ENCODE measurements at regions not wholly inside any gene's neighbourhood (a gene's known extent, or its start where the extent isn't known, plus 50 kb on each side); places are given as distances from the start of the nearest gene placed in this dataset.

- Histone ChIP-seq H3K9me3 (replicated peaks in 1 of 3) (no peaks in the 10 kb centered on the region), H3K27ac (no peak overlapping the region), H3K36me3 (replicated peaks in 1 of 2) (no peaks in the 10 kb centered on the region), H3K27me3 (no peaks in the 10 kb centered on the region), H3K4me3 (no peak overlapping the region), H3K4me1 (replicated peaks in 1 of 2) (no peaks in the 10 kb centered on the region)
- DNase-seq: no peak
- TF ChIP-seq POLR2A (IDR thresholded peaks at IDR 0.05) (no peak), CTCF (IDR thresholded peaks at IDR 0.05) (no peak)
- intact Hi-C loops (cut with DNase I): no loop called here
- 47 to 53% (median 48%) methylated on average over 1 of the region's 1 CpG for WGBS, 4 donors
Measured at GRCh38 chr15:34651997-34652725, 68.7 kb upstream of the GOLGA8B start.

GRCh38 chr15:34650177-34650576 is 66.7 kb upstream of the GOLGA8B start:
- Histone ChIP-seq H3K27ac (no peak overlapping the region), H3K4me1 (replicated peaks in 1 of 2) (no peaks in the 10 kb centered on the region), H3K27me3 (no peaks in the 10 kb centered on the region), H3K36me3 (replicated peaks in 1 of 2) (no peaks in the 10 kb centered on the region), H3K9me3 (replicated peaks in 1 of 3) (no peaks in the 10 kb centered on the region), H3K4me3 (no peak overlapping the region)
- TF ChIP-seq POLR2A (IDR thresholded peaks at IDR 0.05): no peak
- TF ChIP-seq CTCF (IDR thresholded peaks at IDR 0.05): no peak
- no peak for DNase-seq
- intact Hi-C loops (cut with DNase I): no loop called here

GRCh38 chr15:34648294-34648631 is 64.8 kb upstream of the GOLGA8B start:
- no peaks in the 10 kb centered on the region for H3K4me1 ChIP-seq (replicated peaks in 1 of 2)
- H3K36me3 ChIP-seq (replicated peaks in 1 of 2): no peaks in the 10 kb centered on the region
- no peak for TF ChIP-seq POLR2A (IDR thresholded peaks at IDR 0.05)
- TF ChIP-seq CTCF (IDR thresholded peaks at IDR 0.05): no peak
- intact Hi-C loops (cut with DNase I): no loop called here
- no peak overlapping the region for H3K4me3 ChIP-seq
- H3K27ac ChIP-seq: no peak overlapping the region
- H3K9me3 ChIP-seq (replicated peaks in 1 of 3): no peaks in the 10 kb centered on the region
- 82 to 94% (median 84%) methylated on average over 4 of the region's 4 CpGs for WGBS, 4 donors
- DNase-seq: no peak
- no peaks in the 10 kb centered on the region for H3K27me3 ChIP-seq

- no peak for TF ChIP-seq CTCF (IDR thresholded peaks at IDR 0.05)
- TF ChIP-seq POLR2A (IDR thresholded peaks at IDR 0.05): no peak
- intact Hi-C loops (cut with DNase I): no loop called here
- Histone ChIP-seq H3K36me3 (replicated peaks in 1 of 2) (no peaks in the 10 kb centered on the region), H3K27ac (no peak overlapping the region), H3K9me3 (replicated peaks in 1 of 3) (no peaks in the 10 kb centered on the region), H3K4me3 (no peak overlapping the region), H3K4me1 (replicated peaks in 1 of 2) (no peaks in the 10 kb centered on the region), H3K27me3 (no peaks in the 10 kb centered on the region)
- peak in 2 of 7 donors; percentile 8 to 22 for DNase-seq
- WGBS, 4 donors: 68 to 74% (median 73%) methylated on average over 1 to 2 of the region's 2 CpGs
Measured at GRCh38 chr15:34647569-34648293, 64.3 kb upstream of the GOLGA8B start.

Data from adrenal gland (tissue), 9 donors.